ENCODE measurements at regions not wholly inside any gene's neighbourhood (a gene's known extent, or its start where the extent isn't known, plus 50 kb on each side); places are given as distances from the start of the nearest gene placed in this dataset.

DNA sequence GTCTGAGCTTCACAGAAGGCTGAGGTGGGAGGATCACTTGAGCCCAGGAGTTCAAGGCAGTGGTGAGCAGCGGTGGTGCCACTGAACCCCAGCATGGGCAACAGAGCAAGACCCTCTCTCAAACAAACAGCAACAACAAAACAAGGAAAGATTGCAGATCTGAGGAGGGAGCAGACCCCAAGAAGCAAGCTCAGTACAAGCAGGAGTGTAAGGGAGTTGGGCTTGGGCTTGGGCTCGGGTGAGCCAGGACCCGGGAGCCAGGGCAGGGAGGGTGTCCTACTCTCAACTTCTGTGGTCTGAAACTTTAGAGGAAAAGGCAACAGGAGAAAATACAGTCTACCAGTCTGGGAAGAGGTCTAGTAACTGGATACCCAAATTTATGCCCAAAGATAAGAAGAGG is 92.0 kb upstream of the RAB12 start:
- 96 to 100% methylated on average over 1 to 3 of the region's 3 CpGs for WGBS, 2 experiments (ENCODE audit: insufficient coverage in 1 of 2, insufficient read length in 1 of 2)

DNA sequence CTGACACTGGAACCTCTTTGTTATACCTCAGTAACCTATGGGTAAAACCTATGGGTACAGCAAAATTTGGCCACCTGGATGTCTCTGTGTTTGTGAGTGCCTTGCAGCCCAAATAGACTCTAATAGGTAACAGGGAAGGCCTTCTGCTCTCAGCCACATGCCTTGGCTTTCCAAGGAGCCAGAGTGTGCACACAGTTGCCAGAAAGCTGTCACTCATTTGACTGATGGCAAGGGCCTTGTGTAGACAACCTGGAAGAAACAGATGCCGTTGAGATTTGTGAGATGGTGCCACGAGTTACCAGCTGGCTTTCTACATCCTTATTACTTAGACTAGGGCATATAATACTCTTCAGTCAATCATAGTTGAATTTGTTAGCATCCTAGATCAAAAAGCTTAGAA is 90.1 kb upstream of the RAB12 start:
- no peaks in the 10 kb centered on the region for H3K27me3 ChIP-seq (ENCODE audit: control insufficient read depth, insufficient read depth, low read length, poor library complexity, severe bottlenecking)
- no peaks in the 10 kb centered on the region for H3K36me3 Mint-ChIP-seq (ENCODE audit: low read depth)
- H3K27ac ChIP-seq (ENCODE audit: low read depth, low read length), result no peak overlapping the region
- DNase-seq, result no peak
- H3K4me1 Mint-ChIP-seq, result no peaks in the 10 kb centered on the region
- H3K4me3 Mint-ChIP-seq, result no peak overlapping the region
- TF ChIP-seq, protein P1, sequence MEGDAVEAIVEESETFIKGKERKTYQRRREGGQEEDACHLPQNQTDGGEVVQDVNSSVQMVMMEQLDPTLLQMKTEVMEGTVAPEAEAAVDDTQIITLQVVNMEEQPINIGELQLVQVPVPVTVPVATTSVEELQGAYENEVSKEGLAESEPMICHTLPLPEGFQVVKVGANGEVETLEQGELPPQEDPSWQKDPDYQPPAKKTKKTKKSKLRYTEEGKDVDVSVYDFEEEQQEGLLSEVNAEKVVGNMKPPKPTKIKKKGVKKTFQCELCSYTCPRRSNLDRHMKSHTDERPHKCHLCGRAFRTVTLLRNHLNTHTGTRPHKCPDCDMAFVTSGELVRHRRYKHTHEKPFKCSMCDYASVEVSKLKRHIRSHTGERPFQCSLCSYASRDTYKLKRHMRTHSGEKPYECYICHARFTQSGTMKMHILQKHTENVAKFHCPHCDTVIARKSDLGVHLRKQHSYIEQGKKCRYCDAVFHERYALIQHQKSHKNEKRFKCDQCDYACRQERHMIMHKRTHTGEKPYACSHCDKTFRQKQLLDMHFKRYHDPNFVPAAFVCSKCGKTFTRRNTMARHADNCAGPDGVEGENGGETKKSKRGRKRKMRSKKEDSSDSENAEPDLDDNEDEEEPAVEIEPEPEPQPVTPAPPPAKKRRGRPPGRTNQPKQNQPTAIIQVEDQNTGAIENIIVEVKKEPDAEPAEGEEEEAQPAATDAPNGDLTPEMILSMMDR (conservative IDR thresholded peaks at IDR 0.05), result no peak
- H3K4me3 ChIP-seq (ENCODE audit: low read length), result no peak overlapping the region
- H3K9ac ChIP-seq (ENCODE audit: extremely low read depth, low read length, poor library complexity, severe bottlenecking), result no peak overlapping the region
- H3K27ac Mint-ChIP-seq, result no peak overlapping the region
- peaks cover 11% of the 10 kb centered on the region for H3K9me3 ChIP-seq (ENCODE audit: control insufficient read depth, low read length)
- H3K9me3 Mint-ChIP-seq, result peaks cover 12% of the 10 kb centered on the region
- H3K27me3 Mint-ChIP-seq (ENCODE audit: insufficient read depth), result peaks cover 9% of the 10 kb centered on the region
- 100% methylated on average over 2 of the region's 2 CpGs; no CpG with 5 or more reads in 1 of the 2 experiments for WGBS, 2 experiments (ENCODE audit: insufficient coverage in 1 of 2, insufficient read length in 1 of 2)
- no peaks in the 10 kb centered on the region for H3K4me1 ChIP-seq (ENCODE audit: control insufficient read depth, insufficient read depth, low read length)
- no peaks in the 10 kb centered on the region for H3K36me3 ChIP-seq (ENCODE audit: control insufficient read depth, insufficient read depth, low read length)

More for the DNA sequence above, 92.0 kb upstream of the RAB12 start:
- no peaks in the 10 kb centered on the region for H3K36me3 ChIP-seq (ENCODE audit: control insufficient read depth, insufficient read depth, low read length)
- no peak overlapping the region for H3K4me3 ChIP-seq (ENCODE audit: low read length)
- no peaks in the 10 kb centered on the region for H3K27me3 Mint-ChIP-seq (ENCODE audit: insufficient read depth)
- no peak overlapping the region for H3K9ac ChIP-seq (ENCODE audit: extremely low read depth, low read length, poor library complexity, severe bottlenecking)
- H3K27me3 ChIP-seq (ENCODE audit: control insufficient read depth, insufficient read depth, low read length, poor library complexity, severe bottlenecking), result no peaks in the 10 kb centered on the region
- no peak overlapping the region for H3K4me3 Mint-ChIP-seq
- peaks cover 11% of the 10 kb centered on the region for H3K9me3 ChIP-seq (ENCODE audit: control insufficient read depth, low read length)
- no peaks in the 10 kb centered on the region for H3K36me3 Mint-ChIP-seq (ENCODE audit: low read depth)
- H3K4me1 ChIP-seq (ENCODE audit: control insufficient read depth, insufficient read depth, low read length), result no peaks in the 10 kb centered on the region
- TF ChIP-seq, protein P1 (conservative IDR thresholded peaks at IDR 0.05), result no peak
- no peaks in the 10 kb centered on the region for H3K4me1 Mint-ChIP-seq
- peaks cover 12% of the 10 kb centered on the region for H3K9me3 Mint-ChIP-seq
- DNase-seq, result no peak
- no peak overlapping the region for H3K27ac Mint-ChIP-seq
- no peak overlapping the region for H3K27ac ChIP-seq (ENCODE audit: low read depth, low read length)

GRCh38 chr18:8520266-8520665 is 89.0 kb upstream of the RAB12 start:
- H3K4me1 Mint-ChIP-seq, result no peaks in the 10 kb centered on the region
- no peaks in the 10 kb centered on the region for H3K36me3 Mint-ChIP-seq (ENCODE audit: low read depth)
- H3K27ac Mint-ChIP-seq, result no peak overlapping the region
- no peak overlapping the region for H3K9ac ChIP-seq (ENCODE audit: extremely low read depth, low read length, poor library complexity, severe bottlenecking)
- no peak for DNase-seq
- H3K9me3 ChIP-seq (ENCODE audit: control insufficient read depth, low read length), result peaks cover 11% of the 10 kb centered on the region
- no peaks in the 10 kb centered on the region for H3K4me1 ChIP-seq (ENCODE audit: control insufficient read depth, insufficient read depth, low read length)
- TF ChIP-seq, protein P1 (conservative IDR thresholded peaks at IDR 0.05), result no peak
- H3K4me3 Mint-ChIP-seq, result no peak overlapping the region
- no peak overlapping the region for H3K27ac ChIP-seq (ENCODE audit: low read depth, low read length)
- H3K36me3 ChIP-seq (ENCODE audit: control insufficient read depth, insufficient read depth, low read length), result no peaks in the 10 kb centered on the region
- H3K4me3 ChIP-seq (ENCODE audit: low read length), result no peak overlapping the region
- H3K27me3 Mint-ChIP-seq (ENCODE audit: insufficient read depth), result peaks cover 9% of the 10 kb centered on the region
- WGBS, 2 experiments (ENCODE audit: insufficient coverage in 1 of 2, insufficient read length in 1 of 2), result 100% methylated on average over 1 of the region's 1 CpG; no CpG with 5 or more reads in 1 of the 2 experiments
- peaks cover 12% of the 10 kb centered on the region for H3K9me3 Mint-ChIP-seq
- no peaks in the 10 kb centered on the region for H3K27me3 ChIP-seq (ENCODE audit: control insufficient read depth, insufficient read depth, low read length, poor library complexity, severe bottlenecking)
